Body of pancreas (tissue), 4 donors: ENCODE measurements at regions not wholly inside any gene's neighbourhood (a gene's known extent, or its start where the extent isn't known, plus 50 kb on each side); places are given as distances from the start of the nearest gene placed in this dataset.

Experiments used
- ATAC-seq: fragments of 150-250 bp; one replicate; pipeline ENCODE4 v1.9.1; 2016
- DNase-seq, 4 donors: peaks; one replicate each; pipeline ENCODE4 v3.0.0-alpha.2; 2019
- H3K27ac ChIP-seq, 4 donors: fragments of 200-600 bp; sonication (generic); 1 replicate in 3 of 4; 2 replicates in 1 of 4; pipeline versions ENCODE4 v1.5.1 to v1.6.1; 2016 to 2019; ENCODE audit warnings: mild to moderate bottlenecking in 1 of 4, mixed read lengths in 1 of 4, moderate library complexity in 1 of 4
- H3K27me3 ChIP-seq, 2 donors: fragments of 200-600 bp; sonication (generic); one replicate each; pipeline ENCODE4 v1.6.0; 2016; ENCODE audit warnings: mild to moderate bottlenecking in 1 of 2
- H3K36me3 ChIP-seq, 2 donors: fragments of 200-600 bp; sonication (generic); replicated peaks in 1 of 2; 2 replicates each; pipeline ENCODE4 v1.5.1; 2016; ENCODE audit warnings: low read depth in 2 of 2; ENCODE audit not compliant: insufficient read depth in 1 of 2
- H3K4me1 ChIP-seq: fragments of 200-600 bp; sonication (generic); one replicate; pipeline ENCODE4 v1.6.0; 2016
- H3K4me3 ChIP-seq, 2 donors: fragments of 200-600 bp; sonication (generic); 1 replicate in 1 of 2; 2 replicates in 1 of 2; pipeline ENCODE4 v1.5.1; 2016 to 2019
- H3K9me3 ChIP-seq, 3 donors: fragments of 200-600 bp; sonication (generic); 1 replicate in 2 of 3; 2 replicates in 1 of 3; pipeline ENCODE4 v1.5.1; 2016
- POLR2A ChIP-seq, 3 donors: fragments of 450-650 bp; IDR thresholded peaks; one replicate each; pipeline ENCODE4 v1.6.1; 2016; ENCODE audit warnings: antibody characterized with exemption in 3 of 3, mild to moderate bottlenecking in 2 of 3
- WGBS, 2 donors: methylation state at CpG; one replicate each; pipeline ENCODE4 v1.1.5; 2017; 5-methylcytosine and 5-hydroxymethylcytosine counted together
- intact Hi-C: fragments of 100-400 bp; cut with DNase I; formaldehyde crosslinking; loops from one replicate; pipeline ENCODE4 v1.15.1; 2023
- TF ChIP-seq, protein P1 (sequence below), 7 experiments: fragments of 450-650 bp in 4 of 7; fragments of 200-600 bp in 3 of 7; sonication (generic) in 3 of 7; IDR thresholded peaks; one replicate each; pipeline ENCODE4 v1.5.1; 2016 to 2019; ENCODE audit warnings: antibody characterized with exemption in 7 of 7

DNA sequence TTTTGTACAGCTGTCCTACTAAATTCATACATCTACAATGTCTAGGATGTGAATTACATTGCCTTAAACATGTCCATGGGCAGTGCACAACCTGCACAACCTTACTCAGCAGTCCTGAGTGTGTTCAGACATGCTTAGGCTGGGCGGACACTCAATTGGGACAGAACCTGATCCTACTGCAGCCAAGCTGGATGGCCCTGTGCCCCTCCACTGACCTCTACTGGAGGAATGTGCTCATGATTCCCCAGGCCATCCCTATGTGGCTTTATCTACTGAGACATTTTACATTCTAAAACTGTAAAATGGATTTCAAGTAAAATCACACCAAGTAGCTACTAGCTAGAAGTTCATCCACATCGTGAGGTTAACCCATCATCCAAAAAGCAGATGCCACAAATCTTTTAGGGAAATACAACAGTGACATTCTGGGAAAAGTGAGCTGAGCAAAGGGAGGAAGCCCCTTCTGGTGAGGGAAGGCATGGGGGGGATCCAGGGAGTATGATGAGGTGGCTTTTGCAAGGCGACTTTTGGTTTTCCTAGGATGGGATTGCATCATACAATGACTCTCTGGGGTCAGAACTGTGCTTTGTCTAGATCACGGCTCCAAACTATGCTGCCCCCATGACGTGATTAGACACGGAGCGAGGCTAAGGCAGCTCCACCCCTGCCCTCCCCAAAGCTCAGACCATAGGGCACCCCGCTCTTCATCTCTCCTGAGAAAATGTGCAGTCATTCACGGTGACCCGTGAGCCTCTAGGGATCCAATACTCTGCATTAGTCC, 911.7 kb upstream of the TMEM132C start:
- H3K36me3 ChIP-seq: no peaks in the 10 kb centered on the region
- no peak overlapping the region for H3K27ac ChIP-seq
- intact Hi-C loops: no loop called here
- TF ChIP-seq, protein P1, sequence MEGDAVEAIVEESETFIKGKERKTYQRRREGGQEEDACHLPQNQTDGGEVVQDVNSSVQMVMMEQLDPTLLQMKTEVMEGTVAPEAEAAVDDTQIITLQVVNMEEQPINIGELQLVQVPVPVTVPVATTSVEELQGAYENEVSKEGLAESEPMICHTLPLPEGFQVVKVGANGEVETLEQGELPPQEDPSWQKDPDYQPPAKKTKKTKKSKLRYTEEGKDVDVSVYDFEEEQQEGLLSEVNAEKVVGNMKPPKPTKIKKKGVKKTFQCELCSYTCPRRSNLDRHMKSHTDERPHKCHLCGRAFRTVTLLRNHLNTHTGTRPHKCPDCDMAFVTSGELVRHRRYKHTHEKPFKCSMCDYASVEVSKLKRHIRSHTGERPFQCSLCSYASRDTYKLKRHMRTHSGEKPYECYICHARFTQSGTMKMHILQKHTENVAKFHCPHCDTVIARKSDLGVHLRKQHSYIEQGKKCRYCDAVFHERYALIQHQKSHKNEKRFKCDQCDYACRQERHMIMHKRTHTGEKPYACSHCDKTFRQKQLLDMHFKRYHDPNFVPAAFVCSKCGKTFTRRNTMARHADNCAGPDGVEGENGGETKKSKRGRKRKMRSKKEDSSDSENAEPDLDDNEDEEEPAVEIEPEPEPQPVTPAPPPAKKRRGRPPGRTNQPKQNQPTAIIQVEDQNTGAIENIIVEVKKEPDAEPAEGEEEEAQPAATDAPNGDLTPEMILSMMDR (IDR thresholded peaks at IDR 0.05): peak in 5 of 7 experiments; percentile 15 to 35 (median 25)
- no peak for TF ChIP-seq POLR2A (IDR thresholded peaks at IDR 0.05)
- H3K4me1 ChIP-seq: no peaks in the 10 kb centered on the region
- ATAC-seq (no peak), DNase-seq (no peak)
- no peaks in the 10 kb centered on the region for H3K27me3 ChIP-seq
- H3K9me3 ChIP-seq: peaks cover 0 to 7% (median 0%) of the 10 kb centered on the region in 3 donors
- 40 to 48% methylated on average over 10 of the region's 10 CpGs for WGBS, 2 donors
- H3K4me3 ChIP-seq: no peak overlapping the region

DNA sequence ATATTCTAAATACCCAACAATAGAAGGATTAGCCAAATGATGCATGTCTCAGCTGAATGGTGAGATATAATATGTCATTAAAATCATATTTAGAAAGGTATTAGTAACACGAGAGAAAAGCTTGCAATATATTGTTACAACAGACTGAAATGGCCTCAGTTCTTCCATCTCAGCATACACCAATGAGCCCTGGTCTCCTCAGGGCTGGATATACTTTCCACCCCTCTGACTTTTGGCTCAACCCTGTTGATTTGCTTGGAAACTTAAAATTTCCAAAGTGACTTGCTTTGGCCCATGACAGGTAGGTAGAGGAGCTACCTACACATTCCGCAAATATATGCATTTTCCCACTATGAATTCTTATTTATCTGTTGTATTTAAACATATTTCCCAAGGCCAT, 908.1 kb upstream of the TMEM132C start:
- no peak for DNase-seq
- Histone ChIP-seq H3K27ac (no peak overlapping the region), H3K36me3 (no peaks in the 10 kb centered on the region), H3K27me3 (no peaks in the 10 kb centered on the region), H3K9me3 (no peaks in the 10 kb centered on the region), H3K4me3 (no peak overlapping the region), H3K4me1 (no peaks in the 10 kb centered on the region)
- ATAC-seq: no peak
- no peak for TF ChIP-seq POLR2A (IDR thresholded peaks at IDR 0.05)
- TF ChIP-seq, protein P1 (IDR thresholded peaks at IDR 0.05): no peak
- intact Hi-C loops: no loop called here
- 61 to 62% methylated on average over 2 of the region's 2 CpGs for WGBS, 2 donors

DNA sequence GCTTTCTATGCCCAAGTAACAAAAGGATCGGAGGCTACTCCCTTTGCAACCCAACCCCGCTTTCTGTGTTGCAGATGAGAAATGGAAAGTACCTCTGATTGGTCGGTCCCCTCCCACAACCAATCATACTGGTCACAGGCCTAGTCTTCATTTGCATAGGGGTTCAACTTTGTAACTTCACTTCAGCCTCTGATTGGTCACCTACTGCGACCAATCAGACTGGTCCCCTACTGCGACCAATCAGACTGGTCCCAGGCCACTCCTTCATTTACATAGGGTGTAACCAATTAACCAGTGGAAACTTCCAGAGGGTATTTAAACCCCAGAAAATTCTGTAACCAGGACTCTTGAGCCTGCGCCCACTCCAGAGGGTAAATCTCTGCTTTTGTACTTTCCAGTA, 906.4 kb upstream of the TMEM132C start:
- Histone ChIP-seq H3K4me3 (no peak overlapping the region), H3K4me1 (no peaks in the 10 kb centered on the region), H3K27ac (no peak overlapping the region), H3K36me3 (no peaks in the 10 kb centered on the region), H3K9me3 (no peaks in the 10 kb centered on the region), H3K27me3 (no peaks in the 10 kb centered on the region)
- DNase-seq (no peak), ATAC-seq (no peak)
- intact Hi-C loops: no loop called here
- WGBS, 2 donors: 82 to 86% methylated on average over 6 of the region's 6 CpGs
- TF ChIP-seq, protein P1 (IDR thresholded peaks at IDR 0.05): no peak
- TF ChIP-seq POLR2A (IDR thresholded peaks at IDR 0.05): no peak

DNA sequence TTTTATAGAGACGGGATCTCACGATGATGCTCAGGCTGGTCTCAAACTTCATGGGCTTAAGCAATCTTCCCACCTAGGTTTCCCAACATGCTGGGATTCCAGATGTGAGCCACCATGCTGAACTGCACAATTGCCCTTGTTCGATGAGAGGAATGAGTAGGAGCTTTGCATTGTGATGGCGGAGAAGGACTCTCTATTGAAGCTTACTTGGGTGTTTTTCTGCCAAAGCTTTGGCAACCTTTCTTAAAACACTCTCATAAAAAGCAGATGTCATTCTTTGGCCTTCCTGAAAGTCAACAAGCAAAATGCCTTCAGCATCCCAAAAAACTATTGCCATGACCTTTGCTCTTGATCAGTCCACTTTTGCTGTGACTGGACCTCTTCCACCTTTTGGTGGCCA, 904.8 kb upstream of the TMEM132C start:
- Histone ChIP-seq H3K27me3 (no peaks in the 10 kb centered on the region), H3K9me3 (no peaks in the 10 kb centered on the region), H3K27ac (no peak overlapping the region), H3K36me3 (no peaks in the 10 kb centered on the region), H3K4me1 (no peaks in the 10 kb centered on the region), H3K4me3 (no peak overlapping the region)
- no peak for ATAC-seq
- DNase-seq: no peak
- 88 to 95% methylated on average over 4 of the region's 4 CpGs for WGBS, 2 donors
- TF ChIP-seq, protein P1 (IDR thresholded peaks at IDR 0.05): no peak
- TF ChIP-seq POLR2A (IDR thresholded peaks at IDR 0.05): no peak
- intact Hi-C loops: no loop called here

DNA sequence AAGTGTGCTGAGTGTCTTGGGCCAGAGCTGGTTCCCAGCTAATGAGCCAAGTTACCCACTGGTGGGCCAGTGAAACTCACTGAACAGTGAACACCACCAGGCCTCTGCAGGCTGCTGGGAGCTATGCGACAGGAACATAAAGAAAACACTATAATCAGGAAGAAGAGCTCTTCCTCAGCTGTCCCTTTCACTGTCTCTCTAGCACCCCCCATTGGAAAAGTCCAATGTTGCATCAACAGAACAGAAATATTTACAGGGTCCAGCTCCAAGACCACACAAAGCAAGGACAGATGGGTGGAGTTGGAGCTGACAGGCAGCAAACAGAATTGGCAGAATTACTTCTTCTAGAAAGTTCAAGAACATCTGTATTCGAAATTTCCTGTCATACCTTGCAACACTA, 903.6 kb upstream of the TMEM132C start:
- intact Hi-C loops: no loop called here
- no peaks in the 10 kb centered on the region for H3K27me3 ChIP-seq
- ATAC-seq (no peak), DNase-seq (no peak)
- no peaks in the 10 kb centered on the region for H3K9me3 ChIP-seq
- no peaks in the 10 kb centered on the region for H3K4me1 ChIP-seq
- WGBS, 2 donors: 31 to 43% methylated on average over 2 of the region's 2 CpGs
- no peak overlapping the region for H3K27ac ChIP-seq
- no peak overlapping the region for H3K4me3 ChIP-seq
- TF ChIP-seq, protein P1 (IDR thresholded peaks at IDR 0.05): no peak
- TF ChIP-seq POLR2A (IDR thresholded peaks at IDR 0.05): no peak
- no peaks in the 10 kb centered on the region for H3K36me3 ChIP-seq
